ENCODE measurements at regions not wholly inside any gene's neighbourhood (a gene's known extent, or its start where the extent isn't known, plus 50 kb on each side); places are given as distances from the start of the nearest gene placed in this dataset.
A peak's percentile ranks its signal among the peaks of the same experiment; 100 is the strongest.

GRCh38 chr14:65354715-65355114, 57.8 kb upstream of the FUT8 start:
- no peak for DNase-seq (ENCODE audit: low read depth)

- no peak for DNase-seq (ENCODE audit: low read depth)
Measured at GRCh38 chr14:65356327-65356836, 56.1 kb upstream of the FUT8 start.

- no peak for DNase-seq (ENCODE audit: low read depth)
Measured at GRCh38 chr14:65357113-65357512, 55.4 kb upstream of the FUT8 start.

- no peak for DNase-seq (ENCODE audit: low read depth)
Measured at GRCh38 chr14:65357689-65358088, 54.8 kb upstream of the FUT8 start.

- DNase-seq (ENCODE audit: low read depth): no peak
Measured at GRCh38 chr14:65359503-65359902, 53.0 kb upstream of the FUT8 start.

GRCh38 chr14:65360144-65360784, 52.3 kb upstream of the FUT8 start:
- DNase-seq (ENCODE audit: low read depth): no peak

GRCh38 chr14:65361920-65362319, 50.6 kb upstream of the FUT8 start:
- DNase-seq (ENCODE audit: low read depth): peak; percentile 83
